ENCODE measurements at regions not wholly inside any gene's neighbourhood (a gene's known extent, or its start where the extent isn't known, plus 50 kb on each side); places are given as distances from the start of the nearest gene placed in this dataset.

DNA sequence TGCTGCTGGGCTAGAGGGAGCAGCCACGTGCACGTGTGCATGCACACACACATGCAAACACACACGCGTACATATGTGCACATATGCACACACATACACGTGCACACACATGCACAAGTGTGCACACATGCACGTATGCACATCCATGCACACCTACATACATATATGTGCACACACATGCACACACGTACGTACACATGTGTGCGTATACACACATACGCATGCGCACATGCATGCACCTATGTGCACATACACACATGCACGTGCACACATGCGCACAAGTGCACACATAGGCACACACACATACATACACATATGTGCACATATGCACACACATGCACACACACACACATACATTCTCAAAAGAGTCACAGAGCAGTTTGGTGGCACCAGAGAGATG, 85.9 kb upstream of the SLC25A33 start:
- TF ChIP-seq RCOR1 (IDR thresholded peaks at IDR 0.05; ENCODE audit: low read length) (no peak), POLR2AphosphoS5 (IDR thresholded peaks at IDR 0.05; ENCODE audit: low read depth, low read length) (no peak), EP300 (IDR thresholded peaks at IDR 0.05; ENCODE audit: borderline replicate concordance in 1 of 2, low read depth in 1 of 2, low read length in 1 of 2) (no peak), YY1 (IDR thresholded peaks at IDR 0.05; ENCODE audit: low read depth) (no peak), TAF1 (IDR thresholded peaks at IDR 0.05; ENCODE audit: borderline replicate concordance, low read depth, low read length) (no peak), EZH2phosphoT487 (IDR thresholded peaks at IDR 0.05; ENCODE audit: borderline replicate concordance, low read depth) (no peak), JUND (IDR thresholded peaks at IDR 0.05) (no peak)
- TF ChIP-seq, protein P1, sequence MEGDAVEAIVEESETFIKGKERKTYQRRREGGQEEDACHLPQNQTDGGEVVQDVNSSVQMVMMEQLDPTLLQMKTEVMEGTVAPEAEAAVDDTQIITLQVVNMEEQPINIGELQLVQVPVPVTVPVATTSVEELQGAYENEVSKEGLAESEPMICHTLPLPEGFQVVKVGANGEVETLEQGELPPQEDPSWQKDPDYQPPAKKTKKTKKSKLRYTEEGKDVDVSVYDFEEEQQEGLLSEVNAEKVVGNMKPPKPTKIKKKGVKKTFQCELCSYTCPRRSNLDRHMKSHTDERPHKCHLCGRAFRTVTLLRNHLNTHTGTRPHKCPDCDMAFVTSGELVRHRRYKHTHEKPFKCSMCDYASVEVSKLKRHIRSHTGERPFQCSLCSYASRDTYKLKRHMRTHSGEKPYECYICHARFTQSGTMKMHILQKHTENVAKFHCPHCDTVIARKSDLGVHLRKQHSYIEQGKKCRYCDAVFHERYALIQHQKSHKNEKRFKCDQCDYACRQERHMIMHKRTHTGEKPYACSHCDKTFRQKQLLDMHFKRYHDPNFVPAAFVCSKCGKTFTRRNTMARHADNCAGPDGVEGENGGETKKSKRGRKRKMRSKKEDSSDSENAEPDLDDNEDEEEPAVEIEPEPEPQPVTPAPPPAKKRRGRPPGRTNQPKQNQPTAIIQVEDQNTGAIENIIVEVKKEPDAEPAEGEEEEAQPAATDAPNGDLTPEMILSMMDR (IDR thresholded peaks at IDR 0.05) = no peak
- TF ChIP-seq, protein P2, sequence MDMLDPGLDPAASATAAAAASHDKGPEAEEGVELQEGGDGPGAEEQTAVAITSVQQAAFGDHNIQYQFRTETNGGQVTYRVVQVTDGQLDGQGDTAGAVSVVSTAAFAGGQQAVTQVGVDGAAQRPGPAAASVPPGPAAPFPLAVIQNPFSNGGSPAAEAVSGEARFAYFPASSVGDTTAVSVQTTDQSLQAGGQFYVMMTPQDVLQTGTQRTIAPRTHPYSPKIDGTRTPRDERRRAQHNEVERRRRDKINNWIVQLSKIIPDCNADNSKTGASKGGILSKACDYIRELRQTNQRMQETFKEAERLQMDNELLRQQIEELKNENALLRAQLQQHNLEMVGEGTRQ (IDR thresholded peaks at IDR 0.05; ENCODE audit: borderline replicate concordance, low read depth, low read length) = no peak
- TF ChIP-seq, protein P3, sequence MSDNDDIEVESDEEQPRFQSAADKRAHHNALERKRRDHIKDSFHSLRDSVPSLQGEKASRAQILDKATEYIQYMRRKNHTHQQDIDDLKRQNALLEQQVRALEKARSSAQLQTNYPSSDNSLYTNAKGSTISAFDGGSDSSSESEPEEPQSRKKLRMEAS (IDR thresholded peaks at IDR 0.05; ENCODE audit: low read depth) = no peak
